Non-pigmented ciliary epithelial cell (primary cell): ENCODE measurements at regions not wholly inside any gene's neighbourhood (a gene's known extent, or its start where the extent isn't known, plus 50 kb on each side); places are given as distances from the start of the nearest gene placed in this dataset.
A peak's percentile ranks its signal among the peaks of the same experiment; 100 is the strongest.

ENCODE experiments used
- DNase-seq: peaks from one replicate; pipeline ENCODE4 v3.0.0-alpha.2; 2010; ENCODE audit warnings: low read depth

GRCh38 chr2:120606931-120607330 lies 128.7 kb upstream of the GLI2 start:
- DNase-seq = no peak

- no peak for DNase-seq
These were observed 128.2 kb upstream of the GLI2 start for GRCh38 chr2:120607506-120607905.

- no peak for DNase-seq
These were observed 127.7 kb upstream of the GLI2 start for GRCh38 chr2:120607996-120608395.

- no peak for DNase-seq
These were observed 125.8 kb upstream of the GLI2 start for GRCh38 chr2:120609826-120610395.

- no peak for DNase-seq
These were observed 124.7 kb upstream of the GLI2 start for GRCh38 chr2:120611016-120611415.

- DNase-seq = no peak
These were observed 123.7 kb upstream of the GLI2 start for GRCh38 chr2:120611961-120612360.

- no peak for DNase-seq
These were observed 123.2 kb upstream of the GLI2 start for GRCh38 chr2:120612471-120612870.

- no peak for DNase-seq
These were observed 122.7 kb upstream of the GLI2 start for GRCh38 chr2:120612931-120613330.

- peak; percentile 63 for DNase-seq
These were observed 121.7 kb upstream of the GLI2 start for GRCh38 chr2:120613742-120614571.

- no peak for DNase-seq
These were observed 120.8 kb upstream of the GLI2 start for GRCh38 chr2:120614901-120615300.

- DNase-seq = no peak
These were observed 119.4 kb upstream of the GLI2 start for GRCh38 chr2:120616261-120616660.

GRCh38 chr2:120617055-120617454 lies 118.6 kb upstream of the GLI2 start:
- DNase-seq = no peak

GRCh38 chr2:120618830-120619229 lies 116.8 kb upstream of the GLI2 start:
- DNase-seq = no peak

GRCh38 chr2:120619579-120619978 lies 116.1 kb upstream of the GLI2 start:
- DNase-seq = no peak

- no peak for DNase-seq
These were observed 115.5 kb upstream of the GLI2 start for GRCh38 chr2:120620025-120620793.

- no peak for DNase-seq
These were observed 113.4 kb upstream of the GLI2 start for GRCh38 chr2:120622159-120622869.

- no peak for DNase-seq
These were observed 112.5 kb upstream of the GLI2 start for GRCh38 chr2:120622886-120623753.

- DNase-seq = no peak
These were observed 111.5 kb upstream of the GLI2 start for GRCh38 chr2:120624061-120624737.

GRCh38 chr2:120624738-120625446 lies 110.8 kb upstream of the GLI2 start:
- DNase-seq = no peak
